HG03103 (cell line): ENCODE measurements at regions not wholly inside any gene's neighbourhood (a gene's known extent, or its start where the extent isn't known, plus 50 kb on each side); places are given as distances from the start of the nearest gene placed in this dataset.
"Not testable (repeated sequence)": the region's sequence is repeated elsewhere in the genome, so short reads cannot be mapped to it uniquely, and the experiment has no call there.

Experiments used
- ATAC-seq: cut with Tn5 transposase; IDR thresholded peaks from one replicate; pipeline ENCODE4 v1.9.1; 2021; ENCODE audit warnings: low read depth; ENCODE audit not compliant: unreplicated experiment

GRCh38 chrX:136975684-136976470 lies 57.9 kb downstream of the GPR101 start:
- ATAC-seq = no peak

GRCh38 chrX:136967966-136968365 lies 65.8 kb downstream of the GPR101 start:
- no peak for ATAC-seq

GRCh38 chrX:136963973-136964372 lies 69.8 kb downstream of the GPR101 start:
- no peak for ATAC-seq

- no peak for ATAC-seq
Observed at GRCh38 chrX:136961594-136962135, 72.1 kb downstream of the GPR101 start.

GRCh38 chrX:136954930-136955329 lies 74.4 kb upstream of the RBMX start:
- no peak for ATAC-seq

GRCh38 chrX:136953867-136954787 lies 73.6 kb upstream of the RBMX start:
- peak; percentile 98 for ATAC-seq

GRCh38 chrX:136950211-136950610 lies 69.7 kb upstream of the RBMX start:
- ATAC-seq = no peak

- ATAC-seq = no peak
Observed at GRCh38 chrX:136941396-136942337, 61.1 kb upstream of the RBMX start.

- ATAC-seq = no peak
Observed at GRCh38 chrX:136936183-136936549, 55.6 kb upstream of the RBMX start.

- not testable (repeated sequence) for ATAC-seq
Observed at GRCh38 chrX:136935533-136936182, 55.1 kb upstream of the RBMX start.

- not testable (repeated sequence) for ATAC-seq
Observed at GRCh38 chrX:136934652-136935051, 54.1 kb upstream of the RBMX start.

- no peak for ATAC-seq
Observed at GRCh38 chrX:136933611-136934145, 53.2 kb upstream of the RBMX start.

GRCh38 chrX:136931661-136932060 lies 51.1 kb upstream of the RBMX start:
- no peak for ATAC-seq
